ENCODE measurements at regions not wholly inside any gene's neighbourhood (a gene's known extent, or its start where the extent isn't known, plus 50 kb on each side); places are given as distances from the start of the nearest gene placed in this dataset.
A peak's percentile ranks its signal among the peaks of the same experiment; 100 is the strongest.
"Not testable (repeated sequence)": the region's sequence is repeated elsewhere in the genome, so short reads cannot be mapped to it uniquely, and the experiment has no call there.

GRCh38 chr2:67777836-67778429, 284.9 kb downstream of the C1D start:
- DNase-seq (ENCODE audit: low spot score): no peak

DNA sequence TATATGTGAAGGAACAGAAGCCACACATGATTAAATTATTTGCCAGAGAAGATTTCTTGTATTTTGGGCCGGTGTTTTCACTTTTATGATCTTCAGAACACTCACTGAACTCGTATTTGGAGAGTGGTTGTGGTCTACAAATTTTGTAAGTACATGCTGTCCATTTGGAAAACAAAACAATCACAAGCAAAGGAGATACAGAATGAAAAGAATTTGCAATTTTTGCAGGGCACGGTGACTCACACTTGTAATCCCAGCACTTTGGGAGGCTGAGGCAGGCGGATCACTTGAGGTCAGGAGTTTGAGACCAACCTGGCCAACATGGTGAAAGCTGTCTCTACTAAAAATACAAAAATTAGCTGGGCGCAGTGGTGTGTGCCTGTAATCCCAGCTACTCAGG, 282.0 kb downstream of the C1D start:
- DNase-seq (ENCODE audit: low spot score): not testable (repeated sequence)

GRCh38 chr2:67782443-67782842, 280.4 kb downstream of the C1D start:
- DNase-seq (ENCODE audit: low spot score): no peak

DNA sequence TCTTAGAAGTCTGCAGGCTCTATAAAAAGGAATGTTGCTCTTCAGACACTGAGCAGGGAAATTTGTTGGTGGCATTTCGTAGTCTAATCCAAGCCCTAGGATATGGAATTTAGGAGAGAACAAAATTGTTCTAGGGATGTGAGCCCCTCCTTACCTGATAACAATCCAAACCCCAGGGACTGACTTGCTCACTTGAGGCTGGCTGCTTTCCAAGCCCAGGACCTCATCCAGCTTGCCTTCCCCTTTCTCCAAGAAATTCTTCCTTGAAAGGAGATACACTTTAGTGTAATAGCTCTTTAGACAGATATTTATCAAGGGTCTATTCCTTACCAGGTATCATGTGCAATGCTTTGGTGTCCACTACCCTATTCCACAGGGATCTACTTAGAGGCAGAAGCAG, 279.8 kb downstream of the C1D start:
- no peak for DNase-seq (ENCODE audit: low spot score)

- DNase-seq (ENCODE audit: low spot score): no peak
Observed at GRCh38 chr2:67790622-67791021, 272.2 kb downstream of the C1D start.

GRCh38 chr2:67792191-67792590, 270.6 kb downstream of the C1D start:
- DNase-seq (ENCODE audit: low spot score): no peak

GRCh38 chr2:67792681-67793091, 270.1 kb downstream of the C1D start:
- no peak for DNase-seq (ENCODE audit: low spot score)

DNA sequence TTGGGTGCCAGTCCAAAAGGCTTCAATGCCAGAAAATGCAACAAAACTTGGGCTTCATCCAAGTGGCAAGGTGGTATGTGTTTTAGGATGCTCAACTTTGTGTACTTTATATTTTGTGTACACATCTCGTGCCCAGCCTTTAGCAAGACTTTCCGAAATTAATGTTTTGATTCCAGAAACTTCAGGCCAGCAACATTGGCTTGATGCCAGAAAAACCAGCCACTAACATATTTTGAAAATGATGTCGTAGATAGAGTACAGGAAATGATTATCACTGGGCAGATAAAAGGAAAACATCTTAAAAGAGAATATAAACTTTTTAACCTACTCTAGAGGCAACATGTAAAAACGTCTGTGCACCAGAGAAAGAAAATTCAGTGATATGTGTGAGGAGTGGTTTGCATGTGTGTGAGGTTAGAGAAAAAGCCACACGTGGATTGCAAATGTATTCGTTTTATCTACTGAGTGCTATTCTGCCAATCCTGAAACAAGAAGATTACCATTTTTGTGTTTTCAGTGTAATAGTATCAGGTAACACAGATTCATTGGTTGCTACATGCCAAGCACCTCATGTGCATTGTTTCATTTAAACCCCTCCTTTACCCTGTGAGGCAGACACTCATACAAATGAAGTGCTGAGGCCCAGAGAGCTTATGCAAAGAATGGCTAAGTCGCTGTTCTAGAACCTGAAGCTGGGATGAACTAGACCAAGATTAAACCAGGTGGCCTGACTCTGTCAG, 264.8 kb downstream of the C1D start:
- peak; percentile 14 for DNase-seq (ENCODE audit: low spot score)

DNA sequence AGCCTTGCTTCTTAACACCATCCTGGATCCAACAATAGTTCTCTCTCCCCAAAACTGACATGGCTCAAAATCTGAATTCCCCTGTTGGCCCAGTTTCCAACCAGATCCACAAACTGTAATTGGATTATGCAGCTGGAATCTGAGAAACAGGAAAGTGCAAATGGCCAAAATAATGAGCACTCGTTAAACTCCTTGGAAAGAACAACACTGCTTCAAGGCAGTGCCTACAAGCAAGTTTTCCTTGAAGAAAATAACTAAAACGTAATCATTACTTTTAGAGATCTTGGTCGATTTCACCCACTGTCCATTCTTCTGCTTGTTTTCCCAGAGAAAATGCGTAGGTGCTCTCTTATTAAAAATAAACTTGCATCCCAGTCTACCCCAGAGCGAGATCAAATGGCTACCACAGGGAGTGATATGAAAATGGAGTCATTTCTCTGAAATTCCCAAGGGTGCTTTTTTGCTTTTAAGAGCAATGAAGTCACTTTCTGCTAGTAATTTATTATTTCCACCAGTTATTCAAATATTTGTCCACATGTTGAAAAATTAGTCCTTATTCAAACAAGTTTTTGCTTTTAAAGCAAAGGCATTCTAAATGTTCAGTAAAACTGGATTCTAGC, 264.2 kb downstream of the C1D start:
- DNase-seq (ENCODE audit: low spot score): no peak

GRCh38 chr2:67799886-67800285, 262.9 kb downstream of the C1D start:
- no peak for DNase-seq (ENCODE audit: low spot score)

- no peak for DNase-seq (ENCODE audit: low spot score)
Observed at GRCh38 chr2:67802291-67802690, 260.5 kb downstream of the C1D start.

DNA sequence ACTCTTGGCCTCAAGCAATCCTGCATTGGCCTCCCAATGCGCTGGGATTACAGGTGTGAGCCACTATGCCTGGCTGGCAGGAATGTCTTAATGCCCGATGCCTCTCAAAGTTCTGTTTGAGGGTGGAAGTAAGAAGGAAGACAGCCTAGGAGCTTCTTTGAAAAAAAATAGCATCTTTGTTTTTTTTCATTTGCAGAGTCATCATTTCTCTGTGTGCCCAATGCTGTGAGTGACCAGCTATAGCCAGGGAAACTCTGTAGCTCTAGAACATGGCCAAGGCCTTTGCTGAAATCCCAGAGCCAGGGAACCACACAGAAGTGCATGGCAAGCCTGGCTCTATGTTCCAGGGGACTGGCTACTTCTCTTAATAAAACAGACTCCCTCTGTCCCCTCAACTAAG, 260.0 kb downstream of the C1D start:
- DNase-seq (ENCODE audit: low spot score): no peak

- no peak for DNase-seq (ENCODE audit: low spot score)
Observed at GRCh38 chr2:67806816-67807215, 256.0 kb downstream of the C1D start.

DNA sequence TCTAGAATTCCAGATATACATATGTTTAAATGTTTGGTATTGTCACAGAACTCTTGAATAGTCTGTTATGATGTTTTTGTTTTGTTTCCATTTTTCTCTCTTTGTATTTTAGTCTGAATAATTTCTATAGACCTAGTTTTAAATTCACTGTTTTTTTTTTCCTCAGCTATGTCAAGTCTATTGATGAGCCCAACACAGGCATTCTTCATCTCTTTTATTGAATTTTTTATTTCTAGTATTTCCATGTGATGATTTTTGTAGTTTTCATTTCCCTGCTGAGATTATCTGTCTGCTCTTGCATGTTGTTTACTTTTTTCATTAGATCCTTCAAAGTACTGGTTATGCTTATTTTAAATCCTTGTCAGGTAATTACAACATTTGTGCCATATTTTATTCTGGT, 254.7 kb downstream of the C1D start:
- no peak for DNase-seq (ENCODE audit: low spot score)

- no peak for DNase-seq (ENCODE audit: low spot score)
Observed at GRCh38 chr2:67812682-67813081, 250.1 kb downstream of the C1D start.

- DNase-seq (ENCODE audit: low spot score): no peak
Observed at GRCh38 chr2:67823726-67824125, 239.1 kb downstream of the C1D start.

DNA sequence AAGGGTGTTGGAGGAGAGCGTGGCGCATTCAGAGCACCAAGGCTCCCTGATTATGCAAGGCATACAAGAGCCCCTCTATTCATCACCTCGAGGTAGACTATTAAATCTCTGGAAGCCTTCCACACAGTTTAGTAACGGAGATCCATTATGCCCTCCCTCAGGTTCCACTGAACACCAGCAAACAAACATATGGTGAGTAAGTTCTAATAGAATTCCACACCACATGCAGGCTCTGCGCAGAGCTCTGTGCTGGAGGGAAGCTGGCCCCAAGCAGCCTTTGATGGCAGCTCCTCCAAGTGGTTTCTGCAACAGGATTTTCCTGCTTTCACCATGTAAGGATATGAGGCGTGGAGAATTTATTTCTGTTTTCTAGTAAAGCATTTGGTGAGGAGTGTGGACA, 238.6 kb downstream of the C1D start:
- DNase-seq (ENCODE audit: low spot score): no peak

- DNase-seq (ENCODE audit: low spot score): no peak
Observed at GRCh38 chr2:67825476-67825875, 237.3 kb downstream of the C1D start.

DNA sequence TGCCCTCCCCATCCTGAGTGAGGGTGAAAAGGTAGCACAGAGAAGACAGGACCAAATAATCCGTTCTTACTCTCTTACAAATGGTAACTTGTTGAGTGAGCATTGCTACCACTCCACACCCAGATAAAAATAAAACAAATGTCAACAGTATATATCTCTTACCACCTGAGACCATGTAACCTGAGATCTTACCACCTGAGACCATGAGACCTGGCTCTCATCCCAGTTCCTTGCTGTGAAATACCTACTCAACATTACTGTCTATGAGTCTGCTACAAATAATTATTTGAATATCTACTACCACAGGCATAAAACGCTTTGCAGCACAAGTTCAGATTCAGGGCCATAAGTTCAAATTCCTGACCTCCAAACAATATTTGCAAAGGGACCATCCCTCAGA, 234.7 kb downstream of the C1D start:
- DNase-seq (ENCODE audit: low spot score): no peak

GRCh38 chr2:67829470-67829869, 233.3 kb downstream of the C1D start:
- DNase-seq (ENCODE audit: low spot score): no peak

DNA sequence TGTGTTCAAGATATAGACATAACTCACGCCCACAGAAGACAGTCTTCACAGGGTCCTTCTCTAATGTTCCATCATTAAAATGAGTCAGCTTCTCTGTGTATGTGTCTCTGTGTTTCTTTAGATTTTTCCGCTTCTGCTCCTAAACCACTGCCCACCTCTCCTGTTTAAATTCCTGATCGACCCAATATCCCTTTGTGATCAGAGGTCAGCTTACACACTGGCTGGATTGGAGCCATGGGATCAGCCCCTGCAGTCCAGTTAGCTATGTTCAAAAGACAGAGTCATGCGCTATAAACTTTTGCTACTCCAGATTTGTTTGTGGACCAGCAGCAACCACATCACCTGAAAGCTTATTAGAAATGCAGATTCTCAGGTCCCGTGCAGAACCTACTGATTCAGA, 229.2 kb downstream of the C1D start:
- no peak for DNase-seq (ENCODE audit: low spot score)

- DNase-seq (ENCODE audit: low spot score): no peak
Observed at GRCh38 chr2:67834482-67834881, 228.3 kb downstream of the C1D start.

DNA sequence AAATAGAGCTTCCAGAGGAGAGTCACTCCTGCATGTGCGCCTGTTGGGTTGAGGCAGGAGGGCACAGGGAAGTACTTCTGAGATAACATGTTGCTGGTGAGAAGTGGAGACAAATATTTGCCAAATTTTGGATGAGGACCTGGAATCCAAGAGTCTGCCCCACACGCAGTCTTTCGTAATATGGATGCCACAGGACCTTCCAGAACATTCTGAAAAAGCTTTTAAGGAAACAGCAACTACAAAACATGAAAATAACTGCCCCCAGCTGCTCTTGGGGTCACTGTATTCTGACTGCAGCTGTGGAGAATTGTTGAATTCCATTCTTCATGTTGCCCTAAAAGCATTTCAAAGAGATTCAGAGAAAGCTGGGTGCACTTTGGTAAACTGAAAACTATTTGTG, 227.5 kb downstream of the C1D start:
- DNase-seq (ENCODE audit: low spot score): no peak

DNA sequence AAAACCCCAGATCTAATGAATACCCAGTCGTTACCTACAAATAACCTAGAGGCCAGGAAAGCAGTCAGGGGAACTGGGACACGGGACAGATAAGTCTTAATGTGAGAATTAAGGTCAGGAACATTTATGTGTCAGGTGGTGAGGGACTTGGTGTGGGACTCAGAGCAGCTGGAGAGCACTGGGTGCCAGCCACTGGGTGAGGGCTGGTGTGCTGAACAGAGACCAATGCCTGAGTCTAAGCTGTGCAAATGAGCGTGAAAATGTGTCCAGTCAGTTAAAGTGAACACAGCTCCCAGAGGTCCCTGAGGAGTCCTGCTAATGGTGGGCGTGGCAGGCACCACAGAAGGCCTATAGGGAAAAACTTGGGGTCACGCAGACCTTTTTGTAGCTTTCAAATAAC, 225.9 kb downstream of the C1D start:
- no peak for DNase-seq (ENCODE audit: low spot score)

All from iPS-NIHi11 (cell line).